GM12872 (cell line): ENCODE measurements at regions not wholly inside any gene's neighbourhood (a gene's known extent, or its start where the extent isn't known, plus 50 kb on each side); places are given as distances from the start of the nearest gene placed in this dataset.

Source experiments
- TF ChIP-seq, protein P1 (sequence below): IDR thresholded peaks from 3 replicates; pipeline ENCODE4 v1.5.1; 2011; ENCODE audit warnings: low read depth, mild to moderate bottlenecking, low read length, moderate library complexity; ENCODE audit not compliant: insufficient read depth

DNA sequence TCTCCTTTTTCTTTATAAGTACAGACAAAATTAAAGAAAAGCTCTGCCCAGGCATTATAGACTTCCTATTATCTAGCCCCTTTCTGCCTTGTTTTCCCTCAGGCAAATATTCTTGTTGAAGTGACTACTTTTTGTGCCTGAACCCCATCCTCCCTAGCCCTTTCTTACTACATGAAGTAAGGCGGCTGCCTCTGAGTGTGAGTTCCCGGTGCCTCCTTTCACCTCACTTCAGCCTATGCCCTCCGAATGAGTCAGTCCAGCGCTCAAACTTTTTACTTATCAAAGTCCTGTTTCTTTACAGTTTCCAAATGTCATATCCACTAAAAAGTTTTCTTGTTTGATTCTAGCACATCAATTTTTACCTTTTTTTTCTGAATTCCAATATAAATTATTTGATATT lies 778.3 kb upstream of the NRXN1 start:
- TF ChIP-seq, protein P1, sequence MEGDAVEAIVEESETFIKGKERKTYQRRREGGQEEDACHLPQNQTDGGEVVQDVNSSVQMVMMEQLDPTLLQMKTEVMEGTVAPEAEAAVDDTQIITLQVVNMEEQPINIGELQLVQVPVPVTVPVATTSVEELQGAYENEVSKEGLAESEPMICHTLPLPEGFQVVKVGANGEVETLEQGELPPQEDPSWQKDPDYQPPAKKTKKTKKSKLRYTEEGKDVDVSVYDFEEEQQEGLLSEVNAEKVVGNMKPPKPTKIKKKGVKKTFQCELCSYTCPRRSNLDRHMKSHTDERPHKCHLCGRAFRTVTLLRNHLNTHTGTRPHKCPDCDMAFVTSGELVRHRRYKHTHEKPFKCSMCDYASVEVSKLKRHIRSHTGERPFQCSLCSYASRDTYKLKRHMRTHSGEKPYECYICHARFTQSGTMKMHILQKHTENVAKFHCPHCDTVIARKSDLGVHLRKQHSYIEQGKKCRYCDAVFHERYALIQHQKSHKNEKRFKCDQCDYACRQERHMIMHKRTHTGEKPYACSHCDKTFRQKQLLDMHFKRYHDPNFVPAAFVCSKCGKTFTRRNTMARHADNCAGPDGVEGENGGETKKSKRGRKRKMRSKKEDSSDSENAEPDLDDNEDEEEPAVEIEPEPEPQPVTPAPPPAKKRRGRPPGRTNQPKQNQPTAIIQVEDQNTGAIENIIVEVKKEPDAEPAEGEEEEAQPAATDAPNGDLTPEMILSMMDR, result no peak

DNA sequence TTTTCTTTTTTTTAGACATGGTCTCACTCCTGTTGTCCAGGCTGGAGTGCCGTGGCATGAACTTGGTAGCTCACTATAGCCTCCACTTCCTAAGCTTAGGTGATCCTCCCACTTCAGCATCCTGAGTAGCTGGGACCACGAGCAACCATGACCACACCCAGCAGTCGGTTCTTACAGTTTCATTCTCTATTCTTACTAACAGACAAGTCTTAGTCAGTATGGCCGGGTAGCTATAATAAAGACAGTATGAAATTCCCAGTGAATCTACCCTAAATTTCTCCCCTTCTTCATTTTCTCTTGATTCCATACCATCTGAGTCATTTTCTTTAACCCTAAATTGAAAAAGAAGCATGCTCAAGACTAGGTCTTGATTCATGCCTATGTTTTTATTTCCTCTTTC lies 775.3 kb upstream of the NRXN1 start:
- TF ChIP-seq, protein P1, result no peak

DNA sequence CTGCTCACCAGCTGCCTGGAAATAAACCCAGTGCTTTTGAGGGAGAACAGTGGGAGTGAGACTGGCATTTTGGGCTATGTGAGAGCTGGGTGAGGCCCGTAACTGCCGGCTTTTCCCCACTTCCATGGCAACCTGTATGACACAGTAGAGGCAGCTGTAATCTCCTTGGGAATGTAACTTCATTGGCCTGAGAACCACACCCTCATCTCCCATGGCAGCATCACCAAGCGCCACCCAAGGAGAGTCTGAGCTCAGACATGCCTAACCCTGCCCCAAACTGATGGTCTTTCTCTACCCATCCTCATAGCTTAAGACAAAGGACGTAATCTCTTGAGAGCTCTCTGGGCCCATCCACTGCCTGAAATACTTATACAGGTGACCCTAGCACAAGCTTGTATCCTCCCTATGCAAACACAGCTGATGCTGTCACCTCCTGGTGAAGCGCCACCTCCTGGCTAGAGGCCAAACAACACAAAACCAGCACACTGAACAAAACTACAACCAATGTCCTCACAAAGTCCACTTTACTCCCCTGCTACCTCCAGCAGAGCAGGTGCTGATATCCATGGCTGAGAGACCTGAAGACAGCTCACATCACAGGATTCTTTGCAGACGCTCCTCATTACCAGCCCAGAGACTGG lies 763.4 kb upstream of the NRXN1 start:
- TF ChIP-seq, protein P1, result peak; percentile 54

DNA sequence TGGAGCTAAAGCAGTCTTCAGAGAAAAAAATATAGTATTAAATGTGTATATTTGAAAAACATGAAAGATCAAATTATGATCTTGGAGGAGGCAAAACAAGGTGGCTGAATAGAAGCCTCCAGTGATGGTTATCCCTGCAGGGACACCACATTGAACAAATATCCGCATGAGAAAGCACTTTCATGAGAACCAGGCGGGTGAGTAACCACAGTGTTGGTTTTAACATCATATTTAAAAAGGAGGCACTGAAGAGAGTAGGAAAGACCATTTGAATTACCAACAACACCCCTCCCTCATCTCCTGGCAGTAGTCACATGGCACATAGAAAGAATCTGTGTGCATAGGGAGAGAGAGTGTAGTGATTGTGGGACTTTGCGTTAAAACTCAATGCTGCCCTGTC lies 759.6 kb upstream of the NRXN1 start:
- TF ChIP-seq, protein P1, result no peak

DNA sequence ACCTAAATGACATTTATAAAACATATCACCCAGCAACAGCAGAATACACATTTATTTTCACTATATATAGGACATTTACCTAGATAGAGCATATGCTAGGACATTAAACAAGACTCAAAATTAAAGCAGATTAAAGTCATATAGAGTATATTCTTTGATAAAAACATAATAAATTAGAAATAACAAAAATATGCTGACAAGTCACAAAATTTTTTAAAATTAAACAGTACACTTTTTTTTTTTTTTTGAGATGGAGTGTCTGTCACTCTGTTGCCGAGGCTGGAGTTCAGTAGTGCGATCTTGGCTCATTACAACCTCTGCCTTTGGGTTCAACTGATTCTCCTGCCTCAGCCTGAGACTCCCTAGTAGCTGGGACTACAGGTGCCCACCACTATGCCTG lies 758.9 kb upstream of the NRXN1 start:
- TF ChIP-seq, protein P1, result no peak

DNA sequence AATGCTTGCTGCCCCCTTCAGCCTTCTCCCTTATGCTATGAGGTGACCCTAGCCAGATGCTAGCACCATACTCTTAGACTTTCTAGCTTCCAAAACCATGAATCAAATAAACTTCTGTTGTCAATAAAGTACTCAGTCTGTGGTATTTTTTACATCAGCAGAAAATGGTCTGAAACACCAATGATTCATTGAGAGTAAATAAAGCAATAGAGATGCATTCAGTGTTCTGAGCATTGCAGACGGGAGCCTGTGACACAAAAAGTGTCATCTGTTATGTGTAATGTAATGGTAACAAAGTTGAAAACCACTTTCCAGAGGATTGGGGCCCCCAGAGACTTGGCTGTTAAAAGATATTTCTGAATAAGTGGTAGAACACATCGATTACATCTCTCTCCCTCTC lies 758.0 kb upstream of the NRXN1 start:
- TF ChIP-seq, protein P1, result no peak

DNA sequence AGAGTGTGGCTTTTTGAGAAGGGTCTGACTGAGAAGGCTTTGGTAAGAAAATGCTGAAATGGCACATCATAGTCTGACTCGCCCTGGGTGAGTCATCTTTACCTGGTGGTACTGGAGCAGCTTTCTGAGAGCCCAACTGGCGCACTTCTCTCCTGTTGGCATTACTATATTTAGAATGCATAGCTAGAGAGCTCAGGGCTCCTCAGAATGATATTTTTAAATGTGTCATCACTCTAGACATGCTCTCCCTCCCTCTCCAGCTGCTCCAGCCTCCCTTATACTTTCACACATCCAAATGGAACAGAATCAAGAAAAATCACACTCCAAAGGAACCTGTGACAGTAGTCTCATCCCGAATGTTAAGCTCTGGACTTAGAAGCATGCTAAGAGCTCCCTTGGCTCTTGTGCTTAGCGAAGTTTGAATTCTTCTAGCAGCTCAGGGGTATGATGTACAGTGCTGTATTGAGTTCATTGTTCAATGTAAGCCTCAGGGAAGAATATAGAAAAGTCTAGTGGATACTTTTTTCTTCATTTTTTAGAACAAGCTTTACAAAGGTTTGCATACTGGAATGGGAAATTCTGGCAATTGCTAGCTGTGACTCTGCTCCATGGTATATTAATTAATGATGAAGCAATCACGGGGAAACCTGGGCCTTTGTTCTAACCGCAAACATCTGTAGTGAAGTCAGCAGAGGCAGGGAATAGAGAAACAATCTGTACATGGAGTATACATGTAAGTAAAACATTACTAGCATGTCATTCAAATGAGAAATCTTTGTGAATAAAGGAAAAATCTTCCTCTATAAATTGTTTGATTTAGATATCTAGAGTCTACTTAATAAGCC lies 751.2 kb upstream of the NRXN1 start:
- TF ChIP-seq, protein P1, result no peak
